ENCODE measurements at regions not wholly inside any gene's neighbourhood (a gene's known extent, or its start where the extent isn't known, plus 50 kb on each side); places are given as distances from the start of the nearest gene placed in this dataset.

- Mint-ChIP-seq H3K36me3 (ENCODE audit: low read depth) (no peaks in the 10 kb centered on the region), H3K27ac (no peak overlapping the region), H3K27me3 (no peaks in the 10 kb centered on the region), H3K4me3 (no peak overlapping the region), H3K4me1 (no peaks in the 10 kb centered on the region), H3K9me3 (no peaks in the 10 kb centered on the region)
- DNase-seq, result no peak
- ChIA-PET CTCF (no interaction called here), POLR2A (no interaction called here)
Observed at GRCh38 chr4:158313566-158313965, 103.3 kb downstream of the TMEM144 start.

- H3K27ac Mint-ChIP-seq, result no peak overlapping the region
- ChIA-PET POLR2A (no interaction called here), CTCF (no interaction called here)
- no peak for DNase-seq
- H3K27me3 Mint-ChIP-seq, result no peaks in the 10 kb centered on the region
- no peaks in the 10 kb centered on the region for H3K9me3 Mint-ChIP-seq
- no peaks in the 10 kb centered on the region for H3K4me1 Mint-ChIP-seq
- no peak overlapping the region for H3K4me3 Mint-ChIP-seq
- no peaks in the 10 kb centered on the region for H3K36me3 Mint-ChIP-seq (ENCODE audit: low read depth)
Observed at GRCh38 chr4:158314756-158315487, 104.6 kb downstream of the TMEM144 start.

DNA sequence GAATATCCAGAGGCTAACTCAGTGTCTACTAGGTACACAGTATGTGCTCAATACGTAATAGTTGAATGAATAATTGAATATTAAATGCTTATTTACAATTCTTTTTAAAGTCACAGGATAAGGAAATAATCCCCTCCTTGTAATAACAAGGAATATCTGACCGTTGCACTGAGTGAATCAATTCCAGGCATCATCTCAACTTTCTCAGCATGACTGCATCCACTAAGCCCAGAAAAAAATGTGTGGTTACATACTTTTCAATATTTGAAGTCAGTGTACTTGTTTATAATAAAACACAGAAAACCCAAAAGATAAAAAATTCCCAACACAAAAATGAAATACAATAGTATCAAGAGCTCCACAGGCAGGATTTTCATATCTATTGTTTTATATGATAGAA is 105.4 kb downstream of the TMEM144 start:
- H3K27ac Mint-ChIP-seq, result no peak overlapping the region
- no peaks in the 10 kb centered on the region for H3K4me1 Mint-ChIP-seq
- ChIA-PET POLR2A (no interaction called here), CTCF (no interaction called here)
- no peaks in the 10 kb centered on the region for H3K36me3 Mint-ChIP-seq (ENCODE audit: low read depth)
- no peaks in the 10 kb centered on the region for H3K27me3 Mint-ChIP-seq
- H3K9me3 Mint-ChIP-seq, result no peaks in the 10 kb centered on the region
- DNase-seq, result no peak
- H3K4me3 Mint-ChIP-seq, result no peak overlapping the region

DNA sequence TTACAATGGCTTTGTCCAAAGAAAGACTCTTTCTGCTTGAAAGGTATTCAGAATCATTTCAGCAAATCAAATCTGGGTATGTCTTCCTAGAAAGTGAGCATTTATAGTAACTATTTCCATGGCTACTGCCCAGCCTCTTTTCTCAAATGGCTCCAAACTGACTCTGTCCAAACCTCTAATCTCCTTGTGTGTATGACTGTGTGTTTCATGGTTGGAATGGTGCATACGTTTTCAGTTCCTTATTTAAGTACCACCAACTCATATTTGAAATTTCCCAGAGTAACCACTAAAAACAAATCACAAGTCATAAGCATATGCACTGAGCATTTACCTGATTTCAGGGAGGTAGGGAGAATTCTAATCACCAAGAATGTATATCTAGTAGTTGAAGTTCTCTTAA is 106.0 kb downstream of the TMEM144 start:
- POLR2A ChIA-PET, result no interaction called here
- Mint-ChIP-seq H3K4me1 (no peaks in the 10 kb centered on the region), H3K9me3 (no peaks in the 10 kb centered on the region), H3K36me3 (ENCODE audit: low read depth) (no peaks in the 10 kb centered on the region), H3K27me3 (no peaks in the 10 kb centered on the region), H3K27ac (no peak overlapping the region), H3K4me3 (no peak overlapping the region)
- CTCF ChIA-PET, result no interaction called here
- no peak for DNase-seq

DNA sequence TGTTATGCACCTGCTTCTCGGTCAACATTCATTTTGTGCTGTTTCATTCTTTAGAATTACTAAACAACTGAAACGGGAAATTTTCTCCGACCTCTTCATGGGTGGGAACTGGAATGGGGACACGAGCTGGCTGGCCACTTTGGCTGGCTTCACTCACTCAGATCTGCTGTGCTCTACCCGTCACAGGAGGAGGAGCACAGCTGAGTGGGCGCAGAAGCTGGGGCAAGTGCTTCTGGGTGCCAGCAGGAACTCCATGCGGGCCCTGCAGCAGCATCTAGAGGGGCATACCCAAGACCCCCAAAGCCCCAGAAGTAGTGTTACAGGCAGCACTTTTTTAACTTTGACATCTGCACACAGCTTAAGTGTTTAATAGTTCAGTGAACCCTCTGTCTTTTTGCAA is 109.6 kb downstream of the TMEM144 start:
- DNase-seq, result no peak
- no peaks in the 10 kb centered on the region for H3K4me1 Mint-ChIP-seq
- CTCF ChIA-PET, result no interaction called here
- H3K36me3 Mint-ChIP-seq (ENCODE audit: low read depth), result no peaks in the 10 kb centered on the region
- H3K9me3 Mint-ChIP-seq, result no peaks in the 10 kb centered on the region
- H3K27ac Mint-ChIP-seq, result no peak overlapping the region
- POLR2A ChIA-PET, result no interaction called here
- H3K4me3 Mint-ChIP-seq, result no peak overlapping the region
- no peaks in the 10 kb centered on the region for H3K27me3 Mint-ChIP-seq

DNA sequence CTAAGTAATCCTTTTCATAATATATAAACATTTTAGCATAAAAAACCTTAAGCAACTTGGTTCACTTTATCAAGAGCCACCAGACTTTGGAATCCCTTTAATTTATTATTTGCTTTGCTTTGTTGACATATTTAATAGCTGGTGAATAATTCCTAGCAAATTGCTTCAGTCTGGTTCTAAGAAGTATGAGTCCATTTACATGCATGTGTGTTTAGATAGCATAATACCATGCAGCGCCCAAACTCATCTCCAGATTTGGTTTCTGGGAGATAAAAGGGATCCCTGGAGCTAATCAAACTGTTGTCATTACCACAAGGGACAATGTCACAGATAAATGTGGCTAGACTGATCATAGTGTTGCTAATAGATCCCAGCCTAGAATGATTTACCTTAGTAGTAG is 111.8 kb downstream of the TMEM144 start:
- Mint-ChIP-seq H3K36me3 (ENCODE audit: low read depth) (no peaks in the 10 kb centered on the region), H3K4me3 (no peak overlapping the region), H3K27me3 (peaks cover 2% of the 10 kb centered on the region), H3K4me1 (no peaks in the 10 kb centered on the region), H3K27ac (no peak overlapping the region), H3K9me3 (no peaks in the 10 kb centered on the region)
- POLR2A ChIA-PET, result no interaction called here
- CTCF ChIA-PET, result no interaction called here
- no peak for DNase-seq

DNA sequence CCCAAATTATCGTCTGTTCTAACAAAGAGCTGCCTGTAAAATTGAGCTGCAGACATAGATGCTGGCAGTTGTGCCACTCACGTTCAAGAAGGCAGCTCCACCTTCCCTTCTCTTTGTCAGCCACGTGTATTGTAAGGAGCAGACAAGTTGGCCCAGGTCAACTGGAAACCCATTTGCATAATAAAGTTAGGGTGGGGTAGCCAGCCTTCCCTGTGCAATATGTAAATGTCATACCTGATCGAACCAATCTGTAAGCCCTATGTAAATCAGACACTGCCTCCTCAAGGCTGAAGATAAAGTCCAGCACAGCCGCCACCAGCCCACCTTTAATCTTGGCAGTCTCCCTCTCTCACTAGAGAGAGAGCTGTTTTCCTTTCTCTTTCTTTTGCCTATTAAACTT is 117.2 kb downstream of the TMEM144 start:
- Mint-ChIP-seq H3K36me3 (ENCODE audit: low read depth) (no peaks in the 10 kb centered on the region), H3K4me3 (no peak overlapping the region), H3K4me1 (no peaks in the 10 kb centered on the region), H3K9me3 (no peaks in the 10 kb centered on the region), H3K27ac (no peak overlapping the region), H3K27me3 (peaks cover 2% of the 10 kb centered on the region)
- CTCF ChIA-PET, result no interaction called here
- no peak for DNase-seq
- POLR2A ChIA-PET, result no interaction called here

DNA sequence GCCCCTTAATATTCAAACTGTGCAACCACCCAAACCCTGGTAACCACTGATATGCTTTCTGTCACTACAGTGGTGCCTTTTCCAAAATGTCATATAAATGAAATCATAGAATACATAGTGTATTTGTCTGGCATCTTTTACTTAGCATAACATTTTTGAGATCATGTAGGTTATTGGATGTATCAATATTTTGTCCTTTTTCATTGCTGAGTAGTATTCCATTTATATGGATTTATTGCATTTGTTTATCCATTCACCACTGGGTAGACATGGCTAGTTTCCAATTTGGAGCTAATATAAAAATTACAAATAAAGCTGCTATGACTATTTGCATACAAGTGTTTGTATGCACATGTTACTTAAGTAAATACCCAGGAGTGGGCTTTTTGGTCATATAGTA is 121.6 kb downstream of the TMEM144 start:
- ChIA-PET POLR2A (no interaction called here), CTCF (no interaction called here)
- H3K27ac Mint-ChIP-seq, result no peak overlapping the region
- no peaks in the 10 kb centered on the region for H3K9me3 Mint-ChIP-seq
- H3K36me3 Mint-ChIP-seq (ENCODE audit: low read depth), result no peaks in the 10 kb centered on the region
- no peak overlapping the region for H3K4me3 Mint-ChIP-seq
- H3K4me1 Mint-ChIP-seq, result no peaks in the 10 kb centered on the region
- DNase-seq, result no peak
- no peaks in the 10 kb centered on the region for H3K27me3 Mint-ChIP-seq

DNA sequence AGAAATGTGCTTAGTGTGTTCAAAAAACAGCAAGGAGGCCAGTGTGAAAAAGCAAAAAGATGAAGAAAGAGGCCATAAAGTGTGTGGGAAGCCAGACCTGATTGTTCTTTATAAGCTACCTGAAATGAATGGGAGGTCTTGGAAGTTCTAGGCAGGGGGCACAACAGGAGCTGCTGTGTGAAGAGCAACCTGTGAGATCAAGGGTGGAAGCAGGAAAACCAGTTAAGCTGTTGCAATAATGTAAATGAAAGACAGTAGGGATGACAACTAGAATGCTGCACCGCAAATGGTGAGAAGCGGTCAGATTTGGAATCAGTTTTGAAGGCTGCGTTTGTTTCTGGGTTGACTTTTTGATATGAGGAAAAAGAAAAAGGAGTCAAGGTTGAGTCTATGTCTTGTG is 123.5 kb downstream of the TMEM144 start:
- Mint-ChIP-seq H3K4me3 (no peak overlapping the region), H3K27ac (no peak overlapping the region), H3K27me3 (no peaks in the 10 kb centered on the region), H3K9me3 (no peaks in the 10 kb centered on the region), H3K4me1 (no peaks in the 10 kb centered on the region), H3K36me3 (ENCODE audit: low read depth) (no peaks in the 10 kb centered on the region)
- no peak for DNase-seq
- POLR2A ChIA-PET, result no interaction called here
- CTCF ChIA-PET, result no interaction called here

DNA sequence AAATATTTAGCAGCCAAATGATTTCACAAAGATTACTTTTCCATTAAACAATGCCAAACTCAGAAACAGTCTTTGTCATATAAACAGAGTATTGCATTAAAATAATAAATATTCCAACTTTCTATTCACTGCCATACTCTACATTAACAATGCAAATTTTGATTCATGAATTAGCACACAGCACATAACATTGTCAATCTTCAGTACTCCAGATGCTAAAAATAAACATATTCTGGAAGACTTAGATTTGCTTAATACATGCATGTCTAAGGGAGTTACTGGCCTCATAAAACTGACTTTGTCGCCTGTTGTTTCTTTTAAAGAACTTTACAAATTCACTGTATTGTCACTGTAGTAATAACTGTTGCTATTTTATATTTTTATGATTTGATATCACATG is 131.6 kb downstream of the TMEM144 start:
- Mint-ChIP-seq H3K27ac (no peak overlapping the region), H3K9me3 (no peaks in the 10 kb centered on the region), H3K4me3 (no peak overlapping the region), H3K4me1 (no peaks in the 10 kb centered on the region), H3K27me3 (peaks cover 1% of the 10 kb centered on the region), H3K36me3 (ENCODE audit: low read depth) (no peaks in the 10 kb centered on the region)
- ChIA-PET CTCF (no interaction called here), POLR2A (no interaction called here)
- DNase-seq, result no peak

GRCh38 chr4:158346576-158346975 is 136.3 kb downstream of the TMEM144 start:
- Mint-ChIP-seq H3K27me3 (no peaks in the 10 kb centered on the region), H3K9me3 (no peaks in the 10 kb centered on the region), H3K27ac (no peak overlapping the region), H3K36me3 (ENCODE audit: low read depth) (no peaks in the 10 kb centered on the region), H3K4me3 (no peak overlapping the region), H3K4me1 (no peaks in the 10 kb centered on the region)
- CTCF ChIA-PET, result no interaction called here
- no peak for DNase-seq
- POLR2A ChIA-PET, result no interaction called here

DNA sequence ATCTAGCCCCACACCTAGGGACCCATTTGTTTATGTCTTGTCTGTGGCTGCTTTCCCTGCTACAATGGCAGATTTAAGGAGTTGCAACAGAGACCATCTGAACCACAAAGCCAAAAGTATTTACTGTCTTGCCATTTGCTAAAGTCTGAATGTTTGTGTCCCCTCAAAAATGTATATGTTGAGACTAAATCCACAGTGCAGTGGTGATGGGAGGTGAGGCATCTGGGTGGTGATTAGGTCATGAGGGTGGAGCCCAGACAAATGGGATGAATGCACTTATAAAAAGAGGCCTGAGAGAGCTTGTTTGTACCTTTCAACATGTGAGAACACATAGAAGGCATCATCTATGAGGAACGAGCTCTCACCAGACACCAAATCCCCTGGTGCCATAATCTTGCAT is 137.3 kb downstream of the TMEM144 start:
- no peak overlapping the region for H3K27ac Mint-ChIP-seq
- H3K36me3 Mint-ChIP-seq (ENCODE audit: low read depth), result no peaks in the 10 kb centered on the region
- no peak overlapping the region for H3K4me3 Mint-ChIP-seq
- ChIA-PET POLR2A (no interaction called here), CTCF (interaction anchor here (0.6 kb wide), 1 partner anchor 70 kb away, joined by 3 read pairs; no protein-coding TSS in a partner anchor)
- H3K4me1 Mint-ChIP-seq, result no peaks in the 10 kb centered on the region
- no peaks in the 10 kb centered on the region for H3K27me3 Mint-ChIP-seq
- H3K9me3 Mint-ChIP-seq, result no peaks in the 10 kb centered on the region
- DNase-seq, result no peak

DNA sequence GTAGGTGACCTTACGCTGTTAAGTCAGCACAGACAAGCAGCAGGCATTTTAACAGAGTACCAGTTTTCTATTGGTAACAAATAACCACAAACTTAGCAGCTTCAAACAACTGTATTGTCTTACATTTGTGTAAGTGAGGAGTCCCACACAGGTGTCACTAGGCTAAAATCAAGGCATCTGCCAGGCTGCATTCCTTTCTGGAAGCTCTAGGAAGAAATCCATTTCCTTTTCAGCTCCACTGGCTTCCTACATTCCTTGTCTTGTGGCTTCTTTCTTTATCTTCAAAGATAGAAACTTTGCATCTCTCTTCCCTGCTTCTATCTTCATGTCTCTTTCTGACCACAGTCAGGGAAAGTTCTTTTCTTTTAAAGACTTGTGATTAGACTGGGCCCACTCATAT is 139.9 kb downstream of the TMEM144 start:
- H3K4me3 Mint-ChIP-seq, result no peak overlapping the region
- no peak overlapping the region for H3K27ac Mint-ChIP-seq
- DNase-seq, result no peak
- H3K9me3 Mint-ChIP-seq, result no peaks in the 10 kb centered on the region
- H3K27me3 Mint-ChIP-seq, result no peaks in the 10 kb centered on the region
- no peaks in the 10 kb centered on the region for H3K4me1 Mint-ChIP-seq
- POLR2A ChIA-PET, result no interaction called here
- H3K36me3 Mint-ChIP-seq (ENCODE audit: low read depth), result no peaks in the 10 kb centered on the region
- CTCF ChIA-PET, result no interaction called here

- CTCF ChIA-PET, result no interaction called here
- H3K4me3 Mint-ChIP-seq, result no peak overlapping the region
- H3K36me3 Mint-ChIP-seq (ENCODE audit: low read depth), result no peaks in the 10 kb centered on the region
- no peaks in the 10 kb centered on the region for H3K9me3 Mint-ChIP-seq
- no peak overlapping the region for H3K27ac Mint-ChIP-seq
- no peak for DNase-seq
- no peaks in the 10 kb centered on the region for H3K4me1 Mint-ChIP-seq
- POLR2A ChIA-PET, result no interaction called here
- H3K27me3 Mint-ChIP-seq, result no peaks in the 10 kb centered on the region
Observed at GRCh38 chr4:158353541-158354304, 143.4 kb downstream of the TMEM144 start.

Measured in activated CD4-positive, alpha-beta T cell treated with anti-CD3 and anti-CD28 coated beads, Interleukin-2, amount 10 ng/mL, durations not matched to agents 7 days and 5 days (primary cell).